Keratinocyte (primary cell): ENCODE measurements at regions not wholly inside any gene's neighbourhood (a gene's known extent, or its start where the extent isn't known, plus 50 kb on each side); places are given as distances from the start of the nearest gene placed in this dataset.

ENCODE experiments used
- DNase-seq: peaks from one replicate; pipeline ENCODE4 v3.0.0-alpha.2; 2011; ENCODE audit warnings: low read depth, missing footprints, low spot score
- FAIRE-seq: peaks from 2 replicates; lab custom pipeline; 2011; peaks lifted over from hg19 to GRCh38; lab: Jason Lieb, UNC
- H2AFZ ChIP-seq: 2 replicates; pipeline ENCODE4 v1.6.0; 2012; ENCODE audit warnings: low read length, control low read depth, inconsistent platforms; ENCODE audit not compliant: control insufficient read depth
- H3K27ac ChIP-seq: 2 replicates; pipeline ENCODE4 v1.5.1; 2011; ENCODE audit warnings: low read length; ENCODE audit not compliant: control insufficient read depth, insufficient read depth
- H3K27me3 ChIP-seq: 3 replicates; pipeline ENCODE4 v1.6.0; 2011; ENCODE audit warnings: low read length; ENCODE audit not compliant: control insufficient read depth, insufficient read depth; ENCODE audit errors: extremely low read depth
- H3K36me3 ChIP-seq, 2 experiments: 2 replicates in 1 of 2; 3 replicates in 1 of 2; pipeline ENCODE4 v1.5.1; 2011; ENCODE audit warnings: low read length in 2 of 2, mild to moderate bottlenecking in 1 of 2; ENCODE audit not compliant: control insufficient read depth in 2 of 2, insufficient read depth in 2 of 2; ENCODE audit errors: extremely low read depth in 1 of 2
- H3K4me1 ChIP-seq: 3 replicates; pipeline ENCODE4 v1.5.1; 2011; ENCODE audit warnings: low read length; ENCODE audit not compliant: control insufficient read depth, insufficient read depth; ENCODE audit errors: extremely low read depth
- H3K4me2 ChIP-seq: 3 replicates; pipeline ENCODE4 v1.6.0; 2011; ENCODE audit warnings: low read depth, low read length; ENCODE audit not compliant: control insufficient read depth, insufficient read depth; ENCODE audit errors: extremely low read depth
- H3K4me3 ChIP-seq, 3 experiments: fragments of 200-600 bp in 1 of 3; sonication (generic) in 1 of 3; 2 replicates in 2 of 3; 3 replicates in 1 of 3; pipeline ENCODE4 v1.5.1; 2011 to 2016; ENCODE audit warnings: low read length in 3 of 3, mild to moderate bottlenecking in 3 of 3, control low read depth in 2 of 3, inconsistent platforms in 1 of 3, low read depth in 1 of 3, mixed read lengths in 1 of 3, mixed run types in 1 of 3, moderate library complexity in 1 of 3; ENCODE audit not compliant: control insufficient read depth in 2 of 3, insufficient read depth in 2 of 3; ENCODE audit errors: extremely low read depth in 1 of 3
- H3K79me2 ChIP-seq: 2 replicates; pipeline ENCODE4 v1.6.0; 2012; ENCODE audit warnings: low read length; ENCODE audit not compliant: control insufficient read depth, insufficient read depth
- H3K9ac ChIP-seq: 3 replicates; pipeline ENCODE4 v1.6.0; 2011; ENCODE audit warnings: low read length; ENCODE audit not compliant: control insufficient read depth, insufficient read depth; ENCODE audit errors: extremely low read depth
- H3K9me1 ChIP-seq: 3 replicates; pipeline ENCODE4 v1.6.0; 2011; ENCODE audit warnings: low read length; ENCODE audit not compliant: control insufficient read depth, insufficient read depth; ENCODE audit errors: extremely low read depth
- H3K9me3 ChIP-seq: 2 replicates; pipeline ENCODE4 v1.5.1; 2012; ENCODE audit warnings: low read depth, low read length; ENCODE audit not compliant: control insufficient read depth
- H4K20me1 ChIP-seq: 3 replicates; pipeline ENCODE4 v1.6.0; 2011; ENCODE audit warnings: low read length; ENCODE audit not compliant: control insufficient read depth, insufficient read depth; ENCODE audit errors: extremely low read depth
- EZH2 ChIP-seq: IDR thresholded peaks from one replicate; pipeline ENCODE4 v1.6.1; 2012; ENCODE audit warnings: inconsistent platforms, mild to moderate bottlenecking, low read length, moderate library complexity
- dilution Hi-C: fragments of 300-500 bp; cut with MboI; formaldehyde crosslinking; loops from one replicate; pipeline ENCODE4 v1.7.0; 2020; ENCODE audit warnings: low sequenced_read_pairs; ENCODE audit not compliant: extremely low pct_ligation_motif_present
- TF ChIP-seq, protein P1 (sequence below), 3 experiments: IDR thresholded peaks in 1 of 3; conservative IDR thresholded peaks in 1 of 3; optimal IDR thresholded peaks in 1 of 3; 2 replicates in 2 of 3; 3 replicates in 1 of 3; pipeline versions ENCODE3 to v1.5.1; 2011; ENCODE audit warnings: low read length in 3 of 3, mild to moderate bottlenecking in 3 of 3, moderate library complexity in 2 of 3, control low read depth in 1 of 3, inconsistent platforms in 1 of 3; ENCODE audit not compliant: insufficient read depth in 2 of 3; ENCODE audit errors: extremely low read depth in 1 of 3

- no peak overlapping the region for H2AFZ ChIP-seq
- H3K36me3 ChIP-seq = no peaks in the 10 kb centered on the region
- H3K4me3 ChIP-seq = no peak overlapping the region
- H3K9me1 ChIP-seq = no peaks in the 10 kb centered on the region
- dilution Hi-C loops = no loop called here
- TF ChIP-seq, protein P1, sequence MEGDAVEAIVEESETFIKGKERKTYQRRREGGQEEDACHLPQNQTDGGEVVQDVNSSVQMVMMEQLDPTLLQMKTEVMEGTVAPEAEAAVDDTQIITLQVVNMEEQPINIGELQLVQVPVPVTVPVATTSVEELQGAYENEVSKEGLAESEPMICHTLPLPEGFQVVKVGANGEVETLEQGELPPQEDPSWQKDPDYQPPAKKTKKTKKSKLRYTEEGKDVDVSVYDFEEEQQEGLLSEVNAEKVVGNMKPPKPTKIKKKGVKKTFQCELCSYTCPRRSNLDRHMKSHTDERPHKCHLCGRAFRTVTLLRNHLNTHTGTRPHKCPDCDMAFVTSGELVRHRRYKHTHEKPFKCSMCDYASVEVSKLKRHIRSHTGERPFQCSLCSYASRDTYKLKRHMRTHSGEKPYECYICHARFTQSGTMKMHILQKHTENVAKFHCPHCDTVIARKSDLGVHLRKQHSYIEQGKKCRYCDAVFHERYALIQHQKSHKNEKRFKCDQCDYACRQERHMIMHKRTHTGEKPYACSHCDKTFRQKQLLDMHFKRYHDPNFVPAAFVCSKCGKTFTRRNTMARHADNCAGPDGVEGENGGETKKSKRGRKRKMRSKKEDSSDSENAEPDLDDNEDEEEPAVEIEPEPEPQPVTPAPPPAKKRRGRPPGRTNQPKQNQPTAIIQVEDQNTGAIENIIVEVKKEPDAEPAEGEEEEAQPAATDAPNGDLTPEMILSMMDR (optimal IDR thresholded peaks at IDR 0.05 in 1 of 3, IDR thresholded peaks at IDR 0.05 in 1 of 3, conservative IDR thresholded peaks at IDR 0.05 in 1 of 3; ENCODE audit: extremely low read depth in 1 of 3, insufficient read depth in 2 of 3, low read length in 3 of 3) = no peak
- TF ChIP-seq EZH2 = no peak
- H3K9me3 ChIP-seq = peaks cover 3% of the 10 kb centered on the region
- H3K27ac ChIP-seq = peak overlapping the region; percentile 20
- H4K20me1 ChIP-seq = no peaks in the 10 kb centered on the region
- H3K27me3 ChIP-seq = no peaks in the 10 kb centered on the region
- H3K4me2 ChIP-seq = peak overlapping the region; percentile 27
- no peak overlapping the region for H3K9ac ChIP-seq
- peaks cover 12% of the 10 kb centered on the region for H3K4me1 ChIP-seq
- no peaks in the 10 kb centered on the region for H3K79me2 ChIP-seq
- peak; percentile 23 for DNase-seq
- peak; percentile 86 for FAIRE-seq
Measured at GRCh38 chr4:176920694-176921093, 128.0 kb upstream of the VEGFC start.

GRCh38 chr4:176921256-176921655 lies 128.5 kb upstream of the VEGFC start:
- no peak overlapping the region for H3K4me3 ChIP-seq
- H3K79me2 ChIP-seq = no peaks in the 10 kb centered on the region
- no peak overlapping the region for H2AFZ ChIP-seq
- H4K20me1 ChIP-seq = no peaks in the 10 kb centered on the region
- H3K27me3 ChIP-seq = no peaks in the 10 kb centered on the region
- FAIRE-seq (no peak), DNase-seq (no peak)
- H3K9me3 ChIP-seq = peaks cover 3% of the 10 kb centered on the region
- no peaks in the 10 kb centered on the region for H3K36me3 ChIP-seq
- H3K9ac ChIP-seq = no peak overlapping the region
- H3K27ac ChIP-seq = peak overlapping the region; percentile 20
- no peak for TF ChIP-seq EZH2
- TF ChIP-seq, protein P1 (optimal IDR thresholded peaks at IDR 0.05 in 1 of 3, IDR thresholded peaks at IDR 0.05 in 1 of 3, conservative IDR thresholded peaks at IDR 0.05 in 1 of 3; ENCODE audit: extremely low read depth in 1 of 3, insufficient read depth in 2 of 3, low read length in 3 of 3) = no peak
- no peaks in the 10 kb centered on the region for H3K9me1 ChIP-seq
- peaks cover 12% of the 10 kb centered on the region for H3K4me1 ChIP-seq
- peak overlapping the region; percentile 27 for H3K4me2 ChIP-seq
- dilution Hi-C loops = no loop called here
